ENCODE measurements at regions not wholly inside any gene's neighbourhood (a gene's known extent, or its start where the extent isn't known, plus 50 kb on each side); places are given as distances from the start of the nearest gene placed in this dataset.

- no peak overlapping the region for H3K27ac ChIP-seq
- TF ChIP-seq ZFX (IDR thresholded peaks at IDR 0.05) (no peak), CTCF (conservative IDR thresholded peaks at IDR 0.05) (peak; percentile 92)
Measured at GRCh38 chr16:35431829-35432663, 1972.6 kb downstream of the TP53TG3F start.

GRCh38 chr16:35440875-35441274 lies 1981.5 kb downstream of the TP53TG3F start:
- TF ChIP-seq ZFX (IDR thresholded peaks at IDR 0.05) (no peak), CTCF (conservative IDR thresholded peaks at IDR 0.05) (no peak)
- no peak overlapping the region for H3K27ac ChIP-seq

- no peak overlapping the region for H3K27ac ChIP-seq
- TF ChIP-seq CTCF (conservative IDR thresholded peaks at IDR 0.05) (no peak), ZFX (IDR thresholded peaks at IDR 0.05) (no peak)
Measured at GRCh38 chr16:35447010-35447558, 1987.7 kb downstream of the TP53TG3F start.

- TF ChIP-seq ZFX (IDR thresholded peaks at IDR 0.05) = no peak
- no peak for TF ChIP-seq CTCF (conservative IDR thresholded peaks at IDR 0.05)
- H3K27ac ChIP-seq = no peak overlapping the region
Measured at GRCh38 chr16:35449663-35450062, 1990.3 kb downstream of the TP53TG3F start.

- TF ChIP-seq CTCF (conservative IDR thresholded peaks at IDR 0.05) = no peak
- no peak for TF ChIP-seq ZFX (IDR thresholded peaks at IDR 0.05)
- H3K27ac ChIP-seq = no peak overlapping the region
Measured at GRCh38 chr16:35450648-35451047, 1991.2 kb downstream of the TP53TG3F start.

GRCh38 chr16:35452471-35452870 lies 1993.1 kb downstream of the TP53TG3F start:
- no peak for TF ChIP-seq ZFX (IDR thresholded peaks at IDR 0.05)
- no peak for TF ChIP-seq CTCF (conservative IDR thresholded peaks at IDR 0.05)
- no peak overlapping the region for H3K27ac ChIP-seq

GRCh38 chr16:35463358-35463757 lies 2003.9 kb downstream of the TP53TG3F start:
- no peak overlapping the region for H3K27ac ChIP-seq
- no peak for TF ChIP-seq CTCF (conservative IDR thresholded peaks at IDR 0.05)
- TF ChIP-seq ZFX (IDR thresholded peaks at IDR 0.05) = no peak

Data from C4-2B (cell line).